ENCODE measurements at regions not wholly inside any gene's neighbourhood (a gene's known extent, or its start where the extent isn't known, plus 50 kb on each side); places are given as distances from the start of the nearest gene placed in this dataset.

DNA sequence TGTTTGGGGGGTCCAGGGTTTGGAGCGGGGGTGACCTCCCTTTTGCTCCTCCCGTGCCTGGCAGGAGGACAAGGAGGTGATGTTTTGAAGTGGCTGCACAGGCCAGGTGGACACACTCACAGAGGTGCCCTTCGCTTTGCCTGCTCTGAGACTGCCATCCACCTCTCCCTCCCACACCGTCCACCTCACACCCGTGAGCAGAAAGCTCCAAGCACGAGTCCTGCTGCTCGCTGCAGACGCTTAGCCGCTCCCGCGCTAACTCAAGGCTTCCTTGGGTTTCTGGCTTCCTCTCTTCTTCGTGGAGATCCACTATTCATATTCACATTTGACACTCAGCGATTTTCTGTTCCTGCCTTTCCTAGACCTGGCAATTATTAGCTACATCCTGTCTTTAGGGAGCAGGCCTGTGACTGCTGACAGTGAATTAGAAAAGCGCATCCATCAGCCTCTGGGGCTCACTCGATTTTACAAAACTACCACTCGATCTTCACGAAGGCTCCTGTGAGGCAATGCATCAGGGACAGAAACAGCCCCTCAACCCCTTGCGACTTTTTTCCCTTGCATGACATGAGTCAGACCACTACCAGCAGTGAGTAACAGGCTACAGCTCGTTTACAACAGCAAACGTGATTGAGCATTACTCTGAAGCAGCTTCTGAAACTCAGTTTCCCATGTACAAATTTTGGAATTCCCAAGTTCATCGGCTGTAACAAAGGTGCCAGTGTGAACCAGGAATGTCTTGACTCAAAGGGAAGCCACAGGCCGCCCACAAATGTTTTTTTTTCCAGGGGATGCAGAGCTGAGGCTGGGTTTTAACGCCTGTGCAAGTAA lies 238.7 kb upstream of the SOX11 start:
- no peak for DNase-seq (ENCODE audit: insufficient read length, low spot score)
- no peak for FAIRE-seq
- TF ChIP-seq, protein P1, sequence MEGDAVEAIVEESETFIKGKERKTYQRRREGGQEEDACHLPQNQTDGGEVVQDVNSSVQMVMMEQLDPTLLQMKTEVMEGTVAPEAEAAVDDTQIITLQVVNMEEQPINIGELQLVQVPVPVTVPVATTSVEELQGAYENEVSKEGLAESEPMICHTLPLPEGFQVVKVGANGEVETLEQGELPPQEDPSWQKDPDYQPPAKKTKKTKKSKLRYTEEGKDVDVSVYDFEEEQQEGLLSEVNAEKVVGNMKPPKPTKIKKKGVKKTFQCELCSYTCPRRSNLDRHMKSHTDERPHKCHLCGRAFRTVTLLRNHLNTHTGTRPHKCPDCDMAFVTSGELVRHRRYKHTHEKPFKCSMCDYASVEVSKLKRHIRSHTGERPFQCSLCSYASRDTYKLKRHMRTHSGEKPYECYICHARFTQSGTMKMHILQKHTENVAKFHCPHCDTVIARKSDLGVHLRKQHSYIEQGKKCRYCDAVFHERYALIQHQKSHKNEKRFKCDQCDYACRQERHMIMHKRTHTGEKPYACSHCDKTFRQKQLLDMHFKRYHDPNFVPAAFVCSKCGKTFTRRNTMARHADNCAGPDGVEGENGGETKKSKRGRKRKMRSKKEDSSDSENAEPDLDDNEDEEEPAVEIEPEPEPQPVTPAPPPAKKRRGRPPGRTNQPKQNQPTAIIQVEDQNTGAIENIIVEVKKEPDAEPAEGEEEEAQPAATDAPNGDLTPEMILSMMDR (IDR thresholded peaks at IDR 0.05; ENCODE audit: insufficient read depth, missing control alignments): no peak

DNA sequence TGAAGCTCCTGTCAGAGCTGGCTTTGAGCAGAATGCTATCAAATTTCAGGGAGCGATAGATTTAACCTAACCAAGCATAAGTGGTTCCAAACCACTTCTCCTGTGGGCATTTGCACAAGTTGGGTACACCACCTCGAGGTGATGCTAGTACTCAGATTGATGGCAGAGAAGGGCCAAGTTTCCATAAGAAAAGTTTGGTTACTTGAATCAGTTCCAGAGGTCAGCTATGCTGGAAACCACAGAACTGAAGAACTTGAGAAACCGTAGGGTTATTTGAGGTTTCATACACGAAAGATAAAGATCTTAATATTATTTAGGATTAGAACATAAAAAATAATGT lies 238.2 kb upstream of the SOX11 start:
- DNase-seq (ENCODE audit: insufficient read length, low spot score): no peak
- no peak for FAIRE-seq
- TF ChIP-seq, protein P1 (IDR thresholded peaks at IDR 0.05; ENCODE audit: insufficient read depth, missing control alignments): no peak

- TF ChIP-seq, protein P1 (IDR thresholded peaks at IDR 0.05; ENCODE audit: insufficient read depth, missing control alignments): no peak
- DNase-seq (ENCODE audit: insufficient read length, low spot score): no peak
- FAIRE-seq: no peak
Measured at GRCh38 chr2:5459041-5459440, 233.1 kb upstream of the SOX11 start.

- TF ChIP-seq, protein P1 (IDR thresholded peaks at IDR 0.05; ENCODE audit: insufficient read depth, missing control alignments): no peak
- FAIRE-seq (no peak), DNase-seq (ENCODE audit: insufficient read length, low spot score) (no peak)
Measured at GRCh38 chr2:5464657-5465056, 227.5 kb upstream of the SOX11 start.

- TF ChIP-seq, protein P1 (IDR thresholded peaks at IDR 0.05; ENCODE audit: insufficient read depth, missing control alignments): no peak
- FAIRE-seq: no peak
- DNase-seq (ENCODE audit: insufficient read length, low spot score): no peak
Measured at GRCh38 chr2:5465859-5466258, 226.3 kb upstream of the SOX11 start.

- FAIRE-seq (no peak), DNase-seq (ENCODE audit: insufficient read length, low spot score) (no peak)
- TF ChIP-seq, protein P1 (IDR thresholded peaks at IDR 0.05; ENCODE audit: insufficient read depth, missing control alignments): no peak
Measured at GRCh38 chr2:5467178-5467905, 224.8 kb upstream of the SOX11 start.

GRCh38 chr2:5472673-5473072 lies 219.5 kb upstream of the SOX11 start:
- TF ChIP-seq, protein P1 (IDR thresholded peaks at IDR 0.05; ENCODE audit: insufficient read depth, missing control alignments): no peak
- FAIRE-seq (no peak), DNase-seq (ENCODE audit: insufficient read length, low spot score) (no peak)

All from D721Med (cell line).